ENCODE measurements at regions not wholly inside any gene's neighbourhood (a gene's known extent, or its start where the extent isn't known, plus 50 kb on each side); places are given as distances from the start of the nearest gene placed in this dataset.
A peak's percentile ranks its signal among the peaks of the same experiment; 100 is the strongest.
"Not testable (repeated sequence)": the region's sequence is repeated elsewhere in the genome, so short reads cannot be mapped to it uniquely, and the experiment has no call there.

DNA sequence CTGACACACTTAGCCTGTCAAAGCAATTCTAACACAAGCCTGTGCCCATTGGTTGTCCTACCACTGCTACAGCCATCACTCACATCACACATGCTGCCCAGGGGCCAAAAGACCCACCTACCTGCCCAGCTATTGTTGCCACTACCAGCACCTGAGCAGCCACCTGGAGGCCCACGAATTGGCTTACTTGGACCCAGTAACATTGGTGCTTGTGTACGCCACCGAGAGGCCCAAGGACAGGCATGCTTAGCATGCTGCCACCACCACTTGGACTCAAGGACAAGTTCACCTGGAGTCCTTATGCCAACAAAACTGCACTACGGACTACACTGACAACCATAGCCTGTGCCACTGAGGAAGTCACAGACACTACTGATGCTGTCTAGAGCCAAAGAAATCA is 221.1 kb downstream of the SLC38A4 start:
- Histone ChIP-seq H3K4me1 (ENCODE audit: control insufficient read depth, insufficient read depth, low read length) (peaks cover 2% of the 10 kb centered on the region), H3K36me3 (ENCODE audit: control insufficient read depth, insufficient read depth, low read length) (no peaks in the 10 kb centered on the region), H3K9me3 (replicated peaks; ENCODE audit: control insufficient read depth, low read depth, low read length) (peaks cover 4% of the 10 kb centered on the region), H3K27me3 (ENCODE audit: control insufficient read depth, insufficient read depth, low read length) (no peaks in the 10 kb centered on the region), H3K4me3 (ENCODE audit: low read length) (no peak overlapping the region), H3K27ac (ENCODE audit: low read length) (no peak overlapping the region)
- 90% methylated on average over 4 of the region's 4 CpGs for WGBS (ENCODE audit: insufficient coverage)
- no peak for DNase-seq

DNA sequence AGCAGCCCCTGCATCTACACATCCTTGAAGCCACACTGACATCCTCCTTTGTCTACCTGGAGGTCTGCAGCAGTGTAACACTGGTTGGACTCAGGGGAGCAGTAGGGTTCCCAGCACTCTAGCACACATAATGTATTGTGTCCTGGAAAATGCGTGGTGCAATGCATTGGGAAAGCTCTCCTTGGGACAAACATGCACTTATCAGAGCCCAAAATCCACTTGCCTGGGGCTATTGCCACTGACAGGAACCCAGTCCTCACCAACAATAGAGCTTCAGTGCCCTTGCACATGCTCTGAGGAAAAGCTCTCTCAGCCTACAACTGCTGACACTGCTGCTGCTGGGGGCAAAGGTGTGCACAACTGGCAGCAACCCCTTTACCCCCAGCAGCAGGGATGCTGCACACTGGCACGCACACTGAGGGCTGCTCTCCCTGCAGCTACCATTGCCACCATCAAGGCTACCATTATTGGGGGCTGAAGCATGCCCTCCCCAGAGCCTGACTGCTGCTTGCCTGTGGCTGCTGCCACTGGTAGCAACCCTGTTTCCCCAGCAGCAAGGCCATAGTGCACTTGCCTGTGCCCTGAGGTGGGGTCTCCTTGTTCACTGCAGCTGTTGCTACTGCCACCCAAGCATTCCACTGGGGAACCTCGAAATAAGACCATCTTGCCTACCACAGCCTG is 221.9 kb downstream of the SLC38A4 start:
- H3K27ac ChIP-seq (ENCODE audit: low read length): no peak overlapping the region
- peaks cover 4% of the 10 kb centered on the region for H3K9me3 ChIP-seq (replicated peaks; ENCODE audit: control insufficient read depth, low read depth, low read length)
- no peak for DNase-seq
- H3K4me1 ChIP-seq (ENCODE audit: control insufficient read depth, insufficient read depth, low read length): peaks cover 2% of the 10 kb centered on the region
- WGBS (ENCODE audit: insufficient coverage): 92% methylated on average over 3 of the region's 3 CpGs
- H3K27me3 ChIP-seq (ENCODE audit: control insufficient read depth, insufficient read depth, low read length): no peaks in the 10 kb centered on the region
- H3K36me3 ChIP-seq (ENCODE audit: control insufficient read depth, insufficient read depth, low read length): no peaks in the 10 kb centered on the region
- H3K4me3 ChIP-seq (ENCODE audit: low read length): no peak overlapping the region

DNA sequence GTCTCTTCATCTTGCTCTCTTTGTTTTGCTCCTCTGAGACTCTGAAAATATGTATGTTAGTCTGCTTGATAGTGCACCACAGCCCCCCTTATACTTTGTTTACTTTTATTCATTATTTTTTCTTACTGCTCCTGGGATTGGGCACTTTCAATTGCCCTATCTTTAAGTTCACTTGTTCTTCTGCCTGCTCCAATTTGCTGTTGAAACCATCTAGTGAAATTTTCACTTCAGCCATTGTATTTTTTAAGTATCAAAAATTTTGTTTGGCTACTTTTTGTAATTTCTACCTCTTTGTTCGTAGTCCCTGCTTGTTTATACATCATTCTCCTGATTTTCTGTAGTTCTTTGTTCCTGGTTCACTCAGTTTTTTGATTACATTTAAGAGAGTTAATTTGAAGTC is 223.3 kb downstream of the SLC38A4 start:
- Histone ChIP-seq H3K9me3 (replicated peaks; ENCODE audit: control insufficient read depth, low read depth, low read length) (peaks cover 4% of the 10 kb centered on the region), H3K4me3 (ENCODE audit: low read length) (no peak overlapping the region), H3K27me3 (ENCODE audit: control insufficient read depth, insufficient read depth, low read length) (no peaks in the 10 kb centered on the region), H3K27ac (ENCODE audit: low read length) (no peak overlapping the region), H3K36me3 (ENCODE audit: control insufficient read depth, insufficient read depth, low read length) (no peaks in the 10 kb centered on the region), H3K4me1 (ENCODE audit: control insufficient read depth, insufficient read depth, low read length) (no peaks in the 10 kb centered on the region)
- no peak for DNase-seq
- WGBS (ENCODE audit: insufficient coverage): no CpG with 5 or more reads among the region's 1 CpG

DNA sequence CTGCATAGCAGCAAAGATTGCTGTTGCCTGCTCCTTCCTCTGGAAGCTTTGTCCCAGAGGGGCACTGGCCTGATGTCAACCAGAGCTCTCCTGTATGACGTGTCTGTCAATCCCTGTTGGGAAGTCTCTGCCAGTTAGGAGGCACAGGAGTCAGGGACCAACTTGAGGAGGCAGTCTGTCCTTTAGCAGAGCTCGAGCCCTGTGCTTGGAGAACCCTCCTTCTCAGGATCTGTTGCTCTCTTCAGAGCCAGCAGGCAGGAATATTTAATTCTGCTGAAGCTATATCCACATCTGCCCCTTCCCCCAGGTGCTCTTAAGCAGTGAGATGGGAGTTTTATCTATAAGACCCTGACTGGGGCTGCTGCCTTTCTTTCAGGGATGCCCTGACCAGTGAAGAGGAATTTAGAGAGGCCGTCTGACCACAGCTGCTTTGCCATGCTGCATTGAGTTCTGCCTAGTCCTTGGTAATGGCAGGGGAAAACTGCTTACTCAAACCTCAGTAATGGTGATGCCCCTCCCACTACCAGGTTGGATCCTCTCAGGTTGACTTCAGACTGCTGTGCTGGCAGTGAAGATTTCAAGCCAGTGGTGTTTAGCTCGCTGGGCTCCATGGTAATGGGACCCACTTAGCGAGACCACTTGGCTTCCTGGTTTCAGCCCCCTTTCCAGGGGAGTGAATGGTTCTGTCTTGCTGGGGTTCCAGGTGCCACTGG is 218.6 kb upstream of the SLC38A2 start:
- no peaks in the 10 kb centered on the region for H3K27me3 ChIP-seq (ENCODE audit: control insufficient read depth, insufficient read depth, low read length)
- no peak overlapping the region for H3K4me3 ChIP-seq (ENCODE audit: low read length)
- DNase-seq: no peak
- H3K9me3 ChIP-seq (replicated peaks; ENCODE audit: control insufficient read depth, low read depth, low read length): peaks cover 4% of the 10 kb centered on the region
- H3K27ac ChIP-seq (ENCODE audit: low read length): no peak overlapping the region
- WGBS (ENCODE audit: insufficient coverage): 53% methylated on average over 3 of the region's 5 CpGs
- no peaks in the 10 kb centered on the region for H3K4me1 ChIP-seq (ENCODE audit: control insufficient read depth, insufficient read depth, low read length)
- no peaks in the 10 kb centered on the region for H3K36me3 ChIP-seq (ENCODE audit: control insufficient read depth, insufficient read depth, low read length)

DNA sequence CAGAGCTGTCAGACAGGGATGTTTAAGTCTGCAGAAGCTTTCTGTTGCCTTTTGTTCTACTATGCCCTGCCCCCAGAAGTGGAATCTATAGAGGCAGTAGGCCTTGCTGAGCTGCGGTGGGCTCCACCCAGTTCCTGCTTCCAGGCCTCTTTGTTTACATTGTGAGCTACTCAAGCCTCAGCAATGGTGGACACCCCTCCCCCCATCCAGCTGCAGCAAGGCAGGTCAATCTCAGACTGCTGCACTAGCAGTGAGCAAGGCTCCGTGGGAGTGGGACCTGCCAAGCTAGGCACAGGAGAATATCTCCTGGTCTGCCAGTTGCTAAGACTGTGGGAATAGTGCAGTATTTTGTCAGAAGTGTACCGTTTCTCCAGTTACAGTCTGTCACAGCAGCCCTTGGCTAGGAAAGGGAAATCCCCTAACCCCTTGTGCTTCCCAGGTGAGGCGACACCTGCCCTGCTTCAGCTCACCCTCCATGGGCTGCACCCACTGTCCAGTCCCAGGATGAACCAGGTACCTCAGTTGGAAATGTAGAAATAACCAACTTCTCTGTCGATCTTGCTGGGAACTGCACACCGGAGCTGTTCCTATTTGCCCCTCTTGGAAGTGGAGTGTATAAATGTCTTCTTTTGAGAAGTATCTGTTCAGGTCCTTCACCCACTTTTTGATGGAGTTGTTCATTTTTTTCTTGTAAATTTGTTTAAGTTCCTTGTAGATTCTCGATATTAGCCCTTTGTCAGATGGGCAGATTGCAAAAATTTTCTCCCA is 213.5 kb upstream of the SLC38A2 start:
- H3K4me1 ChIP-seq (ENCODE audit: control insufficient read depth, insufficient read depth, low read length): peaks cover 7% of the 10 kb centered on the region
- H3K27ac ChIP-seq (ENCODE audit: low read length): no peak overlapping the region
- DNase-seq: peak; percentile 54
- H3K9me3 ChIP-seq (replicated peaks; ENCODE audit: control insufficient read depth, low read depth, low read length): peaks cover 2% of the 10 kb centered on the region
- whole genome bisulfite sequencing (ENCODE audit: insufficient coverage): 57% methylated on average over 1 of the region's 7 CpGs
- H3K4me3 ChIP-seq (ENCODE audit: low read length): no peak overlapping the region
- H3K27me3 ChIP-seq (ENCODE audit: control insufficient read depth, insufficient read depth, low read length): no peaks in the 10 kb centered on the region
- no peaks in the 10 kb centered on the region for H3K36me3 ChIP-seq (ENCODE audit: control insufficient read depth, insufficient read depth, low read length)

DNA sequence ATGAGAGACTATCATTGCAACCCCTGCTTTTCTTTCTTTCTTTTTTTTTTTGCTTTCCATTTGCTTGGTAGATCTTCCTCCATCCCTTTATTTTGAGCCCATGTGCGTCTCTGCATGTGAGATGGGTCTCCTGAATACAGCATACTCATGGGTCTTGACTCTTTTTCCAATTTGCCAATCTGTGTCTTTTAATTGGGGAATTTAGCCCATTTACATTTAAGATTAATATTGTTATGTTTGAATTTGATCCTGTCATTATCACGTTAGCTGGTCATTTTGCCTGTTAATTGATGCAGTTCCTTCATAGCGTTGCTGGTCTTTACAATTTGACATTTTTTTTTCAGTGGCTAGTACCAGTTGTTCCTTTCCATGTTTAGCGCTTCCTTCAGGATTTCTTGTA is 211.5 kb upstream of the SLC38A2 start:
- H3K4me3 ChIP-seq (ENCODE audit: low read length); H3K27ac ChIP-seq (ENCODE audit: low read length); H3K27me3 ChIP-seq (ENCODE audit: control insufficient read depth, insufficient read depth, low read length); DNase-seq; H3K4me1 ChIP-seq (ENCODE audit: control insufficient read depth, insufficient read depth, low read length); H3K36me3 ChIP-seq (ENCODE audit: control insufficient read depth, insufficient read depth, low read length); H3K9me3 ChIP-seq (replicated peaks; ENCODE audit: control insufficient read depth, low read depth, low read length): not testable (repeated sequence)
- 100% methylated on average over 2 of the region's 4 CpGs for WGBS (ENCODE audit: insufficient coverage)

DNA sequence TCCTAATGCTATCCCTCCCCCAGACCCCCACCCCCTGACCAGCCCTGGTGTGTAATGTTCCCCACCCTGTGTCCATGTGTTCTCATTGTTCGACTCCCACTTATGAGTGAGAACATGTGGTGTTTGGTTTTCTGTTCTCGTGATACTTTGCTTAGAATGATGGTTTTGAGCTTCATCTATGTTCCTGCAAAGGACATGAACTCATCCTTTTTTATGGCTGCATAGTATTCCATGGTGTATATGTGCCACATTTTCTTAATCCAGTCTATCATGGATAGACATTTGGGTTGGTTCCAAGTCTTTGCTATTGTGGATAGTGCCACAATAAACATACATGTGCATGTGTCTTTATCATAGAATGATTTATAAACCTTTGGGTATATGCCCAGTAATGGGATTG is 209.4 kb upstream of the SLC38A2 start:
- not testable (repeated sequence) for H3K4me1 ChIP-seq (ENCODE audit: control insufficient read depth, insufficient read depth, low read length); H3K9me3 ChIP-seq (replicated peaks; ENCODE audit: control insufficient read depth, low read depth, low read length); H3K36me3 ChIP-seq (ENCODE audit: control insufficient read depth, insufficient read depth, low read length); H3K27ac ChIP-seq (ENCODE audit: low read length); DNase-seq; H3K27me3 ChIP-seq (ENCODE audit: control insufficient read depth, insufficient read depth, low read length); H3K4me3 ChIP-seq (ENCODE audit: low read length)
- WGBS (ENCODE audit: insufficient coverage): no CpG with 5 or more reads among the region's 2 CpGs

DNA sequence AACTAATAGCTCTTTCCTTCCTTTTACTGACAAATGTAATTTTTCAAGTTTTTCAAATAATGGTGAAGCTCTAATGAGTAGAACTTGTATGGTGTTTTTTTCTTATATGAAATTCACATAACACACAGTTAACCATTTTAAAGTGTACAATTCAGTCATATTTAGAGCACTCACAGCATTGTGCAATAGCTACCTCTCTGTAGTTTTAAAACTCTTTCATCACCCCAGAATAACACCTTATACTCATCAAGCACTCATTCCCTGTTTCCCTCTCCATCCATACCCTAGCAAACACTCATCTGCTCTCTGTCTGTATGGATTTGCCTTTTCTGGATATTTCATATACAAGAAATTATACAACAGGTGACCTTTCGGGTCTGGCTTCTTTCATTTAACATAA is 207.9 kb upstream of the SLC38A2 start:
- no peak for DNase-seq
- whole genome bisulfite sequencing (ENCODE audit: insufficient coverage): no CpG with 5 or more reads among the region's 1 CpG
- Histone ChIP-seq H3K4me1 (ENCODE audit: control insufficient read depth, insufficient read depth, low read length) (no peaks in the 10 kb centered on the region), H3K27ac (ENCODE audit: low read length) (no peak overlapping the region), H3K36me3 (ENCODE audit: control insufficient read depth, insufficient read depth, low read length) (no peaks in the 10 kb centered on the region), H3K9me3 (replicated peaks; ENCODE audit: control insufficient read depth, low read depth, low read length) (peaks cover 2% of the 10 kb centered on the region), H3K4me3 (ENCODE audit: low read length) (no peak overlapping the region), H3K27me3 (ENCODE audit: control insufficient read depth, insufficient read depth, low read length) (no peaks in the 10 kb centered on the region)

DNA sequence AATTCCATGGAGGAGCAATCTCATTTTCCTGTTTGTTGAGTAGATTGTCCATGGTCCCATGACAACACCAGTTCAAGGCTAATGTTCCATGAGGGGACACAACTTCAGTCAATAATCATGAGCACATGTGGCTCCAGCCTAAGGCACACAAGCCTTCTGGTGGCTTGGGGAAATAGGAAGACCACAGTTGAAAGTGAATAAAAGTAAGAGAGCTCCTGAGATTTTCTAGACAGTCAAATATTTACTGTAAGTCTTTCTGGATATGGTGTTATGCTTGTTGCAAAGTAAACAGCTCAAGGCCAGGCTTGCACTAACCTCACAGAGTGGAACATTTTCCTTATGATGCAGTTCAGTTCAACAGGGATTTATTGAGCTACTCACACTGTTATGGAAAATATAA is 206.9 kb upstream of the SLC38A2 start:
- Histone ChIP-seq H3K4me3 (ENCODE audit: low read length) (no peak overlapping the region), H3K27ac (ENCODE audit: low read length) (no peak overlapping the region), H3K9me3 (replicated peaks; ENCODE audit: control insufficient read depth, low read depth, low read length) (no peaks in the 10 kb centered on the region), H3K36me3 (ENCODE audit: control insufficient read depth, insufficient read depth, low read length) (no peaks in the 10 kb centered on the region), H3K27me3 (ENCODE audit: control insufficient read depth, insufficient read depth, low read length) (no peaks in the 10 kb centered on the region), H3K4me1 (ENCODE audit: control insufficient read depth, insufficient read depth, low read length) (no peaks in the 10 kb centered on the region)
- no peak for DNase-seq

DNA sequence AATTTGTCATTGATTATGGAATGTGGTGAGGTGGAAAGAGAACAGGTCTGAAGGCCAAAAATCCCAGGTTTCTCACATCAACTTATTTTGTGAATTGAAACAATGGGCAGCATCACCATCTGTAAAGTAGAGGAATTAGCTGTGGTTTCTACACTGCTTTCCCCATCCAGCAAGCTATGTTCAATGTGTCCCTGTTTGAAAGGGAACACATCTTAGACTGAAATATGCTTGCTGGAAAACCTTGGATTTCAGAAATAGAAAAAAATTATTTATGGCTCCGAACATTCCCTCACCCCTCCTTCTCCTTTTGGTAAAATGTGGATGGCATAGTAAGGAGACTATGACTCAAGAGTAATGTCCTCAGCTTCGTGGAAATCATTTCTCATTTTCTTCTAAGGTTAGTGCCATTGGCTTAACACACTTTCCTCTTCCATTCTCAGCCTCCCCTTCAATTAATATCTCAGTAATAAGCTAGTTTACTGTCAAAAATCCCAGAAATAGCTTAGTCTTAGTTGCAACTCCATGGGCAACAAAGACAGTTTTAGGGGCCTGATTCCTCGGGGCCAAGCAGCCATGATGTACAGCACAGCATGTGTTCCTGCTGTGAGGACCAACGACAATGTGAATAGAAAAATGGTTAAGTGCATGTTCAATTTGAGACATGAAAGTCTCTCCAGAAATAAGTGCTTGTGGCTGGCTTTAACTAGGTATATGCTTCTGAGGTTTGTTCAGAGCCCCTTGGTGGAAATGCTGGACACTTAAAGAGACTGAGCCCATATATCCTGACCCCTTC is 205.8 kb upstream of the SLC38A2 start:
- Histone ChIP-seq H3K27ac (ENCODE audit: low read length) (no peak overlapping the region), H3K9me3 (replicated peaks; ENCODE audit: control insufficient read depth, low read depth, low read length) (no peaks in the 10 kb centered on the region), H3K4me3 (ENCODE audit: low read length) (no peak overlapping the region), H3K36me3 (ENCODE audit: control insufficient read depth, insufficient read depth, low read length) (no peaks in the 10 kb centered on the region), H3K27me3 (ENCODE audit: control insufficient read depth, insufficient read depth, low read length) (no peaks in the 10 kb centered on the region), H3K4me1 (ENCODE audit: control insufficient read depth, insufficient read depth, low read length) (no peaks in the 10 kb centered on the region)
- WGBS (ENCODE audit: insufficient coverage): 63% methylated on average over 2 of the region's 4 CpGs
- DNase-seq: no peak
